HL-60 (cell line): ENCODE measurements at regions not wholly inside any gene's neighbourhood (a gene's known extent, or its start where the extent isn't known, plus 50 kb on each side); places are given as distances from the start of the nearest gene placed in this dataset.

Experiments used
- DNase-seq, 2 experiments: peaks; one replicate each; pipeline ENCODE4 v3.0.0-alpha.2; 2010 to 2020; ENCODE audit warnings: low read depth in 1 of 2, low spot score in 1 of 2
- H3K27ac ChIP-seq: fragments of 250-450 bp; sonication (Bioruptor Pico); replicated peaks from 2 replicates; pipeline ENCODE4 v1.5.1; 2020; ENCODE audit warnings: mild to moderate bottlenecking, moderate library complexity
- H3K27me3 ChIP-seq: fragments of 250-450 bp; sonication (Bioruptor Pico); 2 replicates; pipeline ENCODE4 v1.5.1; 2021; ENCODE audit warnings: mild to moderate bottlenecking, moderate library complexity; ENCODE audit not compliant: insufficient read depth, poor library complexity, severe bottlenecking
- H3K4me3 ChIP-seq: replicated peaks from 2 replicates; pipeline ENCODE4 v1.5.1; 2011; ENCODE audit warnings: mild to moderate bottlenecking, control low read depth, low read length; ENCODE audit not compliant: insufficient read depth
- GABPA ChIP-seq: IDR thresholded peaks from 2 replicates; pipeline ENCODE4 v1.6.1; 2012; ENCODE audit warnings: low read depth
- POLR2AphosphoS5 ChIP-seq: IDR thresholded peaks from 2 replicates; pipeline ENCODE4 v1.6.1; 2012; ENCODE audit warnings: low read depth
- REST ChIP-seq: IDR thresholded peaks from 2 replicates; pipeline ENCODE4 v1.6.1; 2012; ENCODE audit warnings: low read depth; ENCODE audit not compliant: insufficient replicate concordance
- SPI1 ChIP-seq: IDR thresholded peaks from 2 replicates; pipeline ENCODE4 v1.6.1; 2012; ENCODE audit warnings: low read depth, mild to moderate bottlenecking, borderline replicate concordance
- TF ChIP-seq, protein P1 (sequence below): IDR thresholded peaks from one replicate; pipeline ENCODE4 v1.5.1; 2011; ENCODE audit warnings: low read length, control low read depth, inconsistent platforms; ENCODE audit not compliant: insufficient read depth

DNA sequence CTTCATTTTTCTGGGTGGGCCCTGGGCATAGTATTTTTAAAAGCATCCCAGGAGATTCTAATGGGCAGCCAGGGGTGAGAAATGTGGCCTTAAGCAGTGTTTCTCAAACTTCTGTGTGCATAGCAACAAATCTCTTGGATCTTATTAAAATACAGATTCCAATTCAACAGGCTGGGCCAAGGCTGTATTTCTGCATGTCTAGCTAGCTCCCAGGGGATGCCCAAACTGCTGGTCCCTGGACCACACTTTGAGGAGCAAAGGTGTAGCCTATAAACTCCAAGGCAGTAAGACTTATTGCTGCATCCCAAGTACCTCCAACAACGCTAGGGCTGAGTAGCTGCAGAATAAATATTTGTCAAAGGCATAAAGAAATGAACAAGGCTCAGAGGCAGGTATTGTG lies 292.9 kb upstream of the ZMIZ1 start:
- H3K4me3 ChIP-seq, result no peak overlapping the region
- no peak overlapping the region for H3K27ac ChIP-seq
- TF ChIP-seq, protein P1, sequence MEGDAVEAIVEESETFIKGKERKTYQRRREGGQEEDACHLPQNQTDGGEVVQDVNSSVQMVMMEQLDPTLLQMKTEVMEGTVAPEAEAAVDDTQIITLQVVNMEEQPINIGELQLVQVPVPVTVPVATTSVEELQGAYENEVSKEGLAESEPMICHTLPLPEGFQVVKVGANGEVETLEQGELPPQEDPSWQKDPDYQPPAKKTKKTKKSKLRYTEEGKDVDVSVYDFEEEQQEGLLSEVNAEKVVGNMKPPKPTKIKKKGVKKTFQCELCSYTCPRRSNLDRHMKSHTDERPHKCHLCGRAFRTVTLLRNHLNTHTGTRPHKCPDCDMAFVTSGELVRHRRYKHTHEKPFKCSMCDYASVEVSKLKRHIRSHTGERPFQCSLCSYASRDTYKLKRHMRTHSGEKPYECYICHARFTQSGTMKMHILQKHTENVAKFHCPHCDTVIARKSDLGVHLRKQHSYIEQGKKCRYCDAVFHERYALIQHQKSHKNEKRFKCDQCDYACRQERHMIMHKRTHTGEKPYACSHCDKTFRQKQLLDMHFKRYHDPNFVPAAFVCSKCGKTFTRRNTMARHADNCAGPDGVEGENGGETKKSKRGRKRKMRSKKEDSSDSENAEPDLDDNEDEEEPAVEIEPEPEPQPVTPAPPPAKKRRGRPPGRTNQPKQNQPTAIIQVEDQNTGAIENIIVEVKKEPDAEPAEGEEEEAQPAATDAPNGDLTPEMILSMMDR, result no peak
- TF ChIP-seq POLR2AphosphoS5, result no peak
- TF ChIP-seq GABPA, result no peak
- no peak for TF ChIP-seq SPI1
- no peak for TF ChIP-seq REST
- no peak for DNase-seq
- H3K27me3 ChIP-seq, result no peaks in the 10 kb centered on the region

GRCh38 chr10:78776756-78777155 lies 292.0 kb upstream of the ZMIZ1 start:
- Histone ChIP-seq H3K27me3 (no peaks in the 10 kb centered on the region), H3K27ac (no peak overlapping the region), H3K4me3 (no peak overlapping the region)
- no peak for TF ChIP-seq SPI1
- TF ChIP-seq GABPA, result no peak
- TF ChIP-seq POLR2AphosphoS5, result no peak
- TF ChIP-seq, protein P1, result no peak
- no peak for TF ChIP-seq REST
- no peak for DNase-seq

DNA sequence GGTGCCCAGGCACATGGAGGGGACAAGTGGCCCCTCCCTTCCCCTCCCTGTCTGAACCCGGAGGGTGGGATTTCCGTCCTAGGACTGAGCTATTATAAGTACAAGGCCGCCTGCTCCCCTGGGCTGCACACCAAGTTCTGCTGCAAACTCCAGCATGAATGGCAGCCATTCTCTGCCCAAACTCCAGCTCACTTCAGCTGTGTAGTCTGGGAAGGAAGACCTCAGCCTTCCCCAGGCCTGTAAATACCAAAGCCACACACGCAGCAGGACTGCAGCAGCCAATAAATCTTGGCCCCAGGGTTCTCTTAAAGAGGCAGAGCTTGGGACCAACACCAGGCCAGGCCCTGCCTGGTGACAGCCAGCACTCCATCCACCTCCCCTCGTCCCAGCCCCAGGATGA lies 291.3 kb upstream of the ZMIZ1 start:
- no peak for TF ChIP-seq POLR2AphosphoS5
- TF ChIP-seq, protein P1, result no peak
- no peak for TF ChIP-seq GABPA
- no peak for TF ChIP-seq SPI1
- TF ChIP-seq REST, result no peak

More for the DNA sequence above, 291.3 kb upstream of the ZMIZ1 start:
- DNase-seq, result no peak
- Histone ChIP-seq H3K27me3 (no peaks in the 10 kb centered on the region), H3K27ac (no peak overlapping the region), H3K4me3 (no peak overlapping the region)
